Hematopoietic multipotent progenitor cell treated with erythropoietin and hydrocortisone succinate and interleukin-3 and kit ligand, for 6 days (in vitro differentiated cells): ENCODE measurements at regions not wholly inside any gene's neighbourhood (a gene's known extent, or its start where the extent isn't known, plus 50 kb on each side); places are given as distances from the start of the nearest gene placed in this dataset.

ENCODE experiments used
- DNase-seq: peaks from one replicate; pipeline ENCODE4 v3.0.0-alpha.2; 2015

- DNase-seq, result no peak
These were observed 75.0 kb downstream of the PTPDC1 start for GRCh38 chr9:94159069-94159939.

- DNase-seq, result peak; percentile 35
These were observed 76.6 kb downstream of the PTPDC1 start for GRCh38 chr9:94160594-94161501.

- no peak for DNase-seq
These were observed 77.4 kb downstream of the PTPDC1 start for GRCh38 chr9:94161673-94162072.

- peak; percentile 30 for DNase-seq
These were observed 80.7 kb downstream of the PTPDC1 start for GRCh38 chr9:94164806-94165549.

GRCh38 chr9:94165592-94166235 is 81.5 kb downstream of the PTPDC1 start:
- peak; percentile 98 for DNase-seq

- DNase-seq, result peak; percentile 99
These were observed 82.1 kb downstream of the PTPDC1 start for GRCh38 chr9:94166236-94166975.

GRCh38 chr9:94166976-94167346 is 82.7 kb downstream of the PTPDC1 start:
- no peak for DNase-seq

GRCh38 chr9:94167376-94167890 is 83.2 kb downstream of the PTPDC1 start:
- no peak for DNase-seq

- no peak for DNase-seq
These were observed 84.1 kb downstream of the PTPDC1 start for GRCh38 chr9:94168203-94169000.

- DNase-seq, result no peak
These were observed 85.7 kb downstream of the PTPDC1 start for GRCh38 chr9:94169968-94170367.

- no peak for DNase-seq
These were observed 85.5 kb upstream of the ZNF169 start for GRCh38 chr9:94173632-94174031.

GRCh38 chr9:94174164-94174563 is 84.9 kb upstream of the ZNF169 start:
- DNase-seq, result no peak

GRCh38 chr9:94175669-94176068 is 83.4 kb upstream of the ZNF169 start:
- DNase-seq, result no peak

- DNase-seq, result no peak
These were observed 82.5 kb upstream of the ZNF169 start for GRCh38 chr9:94176608-94177007.

GRCh38 chr9:94178927-94179326 is 80.2 kb upstream of the ZNF169 start:
- no peak for DNase-seq

GRCh38 chr9:94181408-94182181 is 77.5 kb upstream of the ZNF169 start:
- DNase-seq, result no peak

GRCh38 chr9:94182532-94182931 is 76.6 kb upstream of the ZNF169 start:
- no peak for DNase-seq

- no peak for DNase-seq
These were observed 75.7 kb upstream of the ZNF169 start for GRCh38 chr9:94183240-94183999.

- DNase-seq, result no peak
These were observed 70.9 kb upstream of the ZNF169 start for GRCh38 chr9:94188246-94188645.
